PC-3 (cell line): ENCODE measurements at regions not wholly inside any gene's neighbourhood (a gene's known extent, or its start where the extent isn't known, plus 50 kb on each side); places are given as distances from the start of the nearest gene placed in this dataset.

Experiments used
- EZH2 ChIP-seq: fragments of 300-600 bp; sonication (generic); IDR thresholded peaks from one replicate; pipeline ENCODE4 v1.6.1; 2017; ENCODE audit warnings: antibody characterized with exemption, mild to moderate bottlenecking, low read length; ENCODE audit not compliant: unreplicated experiment
- TF ChIP-seq, protein P1 (sequence below): fragments of 300-600 bp; sonication (generic); conservative IDR thresholded peaks from 2 replicates; pipeline ENCODE4 v1.5.1; 2017; ENCODE audit warnings: antibody characterized with exemption, low read depth, mild to moderate bottlenecking, low read length

DNA sequence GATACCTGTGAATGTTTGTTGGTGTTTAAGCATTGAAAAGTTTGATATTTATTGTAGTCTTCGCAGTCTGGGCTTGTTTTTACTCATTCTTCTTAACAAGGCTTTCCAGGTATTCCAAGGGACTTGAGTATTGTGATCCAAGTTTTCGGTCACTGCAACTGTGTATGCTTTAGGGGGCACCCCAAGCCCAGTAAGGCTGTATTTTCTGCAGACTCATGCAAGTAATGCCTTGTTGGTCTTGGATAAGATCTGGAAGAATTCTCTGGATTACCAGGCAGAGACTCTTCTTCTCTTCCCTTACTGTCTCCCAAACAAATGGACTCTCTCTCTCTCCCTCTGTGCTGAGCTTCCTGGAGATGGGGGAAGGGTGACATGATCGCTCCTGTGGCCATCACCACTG, 82.1 kb downstream of the RFPL4B start:
- TF ChIP-seq, protein P1, sequence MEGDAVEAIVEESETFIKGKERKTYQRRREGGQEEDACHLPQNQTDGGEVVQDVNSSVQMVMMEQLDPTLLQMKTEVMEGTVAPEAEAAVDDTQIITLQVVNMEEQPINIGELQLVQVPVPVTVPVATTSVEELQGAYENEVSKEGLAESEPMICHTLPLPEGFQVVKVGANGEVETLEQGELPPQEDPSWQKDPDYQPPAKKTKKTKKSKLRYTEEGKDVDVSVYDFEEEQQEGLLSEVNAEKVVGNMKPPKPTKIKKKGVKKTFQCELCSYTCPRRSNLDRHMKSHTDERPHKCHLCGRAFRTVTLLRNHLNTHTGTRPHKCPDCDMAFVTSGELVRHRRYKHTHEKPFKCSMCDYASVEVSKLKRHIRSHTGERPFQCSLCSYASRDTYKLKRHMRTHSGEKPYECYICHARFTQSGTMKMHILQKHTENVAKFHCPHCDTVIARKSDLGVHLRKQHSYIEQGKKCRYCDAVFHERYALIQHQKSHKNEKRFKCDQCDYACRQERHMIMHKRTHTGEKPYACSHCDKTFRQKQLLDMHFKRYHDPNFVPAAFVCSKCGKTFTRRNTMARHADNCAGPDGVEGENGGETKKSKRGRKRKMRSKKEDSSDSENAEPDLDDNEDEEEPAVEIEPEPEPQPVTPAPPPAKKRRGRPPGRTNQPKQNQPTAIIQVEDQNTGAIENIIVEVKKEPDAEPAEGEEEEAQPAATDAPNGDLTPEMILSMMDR: no peak
- TF ChIP-seq EZH2: no peak
